ENCODE measurements at regions not wholly inside any gene's neighbourhood (a gene's known extent, or its start where the extent isn't known, plus 50 kb on each side); places are given as distances from the start of the nearest gene placed in this dataset.
"Not testable (repeated sequence)": the region's sequence is repeated elsewhere in the genome, so short reads cannot be mapped to it uniquely, and the experiment has no call there.

DNA sequence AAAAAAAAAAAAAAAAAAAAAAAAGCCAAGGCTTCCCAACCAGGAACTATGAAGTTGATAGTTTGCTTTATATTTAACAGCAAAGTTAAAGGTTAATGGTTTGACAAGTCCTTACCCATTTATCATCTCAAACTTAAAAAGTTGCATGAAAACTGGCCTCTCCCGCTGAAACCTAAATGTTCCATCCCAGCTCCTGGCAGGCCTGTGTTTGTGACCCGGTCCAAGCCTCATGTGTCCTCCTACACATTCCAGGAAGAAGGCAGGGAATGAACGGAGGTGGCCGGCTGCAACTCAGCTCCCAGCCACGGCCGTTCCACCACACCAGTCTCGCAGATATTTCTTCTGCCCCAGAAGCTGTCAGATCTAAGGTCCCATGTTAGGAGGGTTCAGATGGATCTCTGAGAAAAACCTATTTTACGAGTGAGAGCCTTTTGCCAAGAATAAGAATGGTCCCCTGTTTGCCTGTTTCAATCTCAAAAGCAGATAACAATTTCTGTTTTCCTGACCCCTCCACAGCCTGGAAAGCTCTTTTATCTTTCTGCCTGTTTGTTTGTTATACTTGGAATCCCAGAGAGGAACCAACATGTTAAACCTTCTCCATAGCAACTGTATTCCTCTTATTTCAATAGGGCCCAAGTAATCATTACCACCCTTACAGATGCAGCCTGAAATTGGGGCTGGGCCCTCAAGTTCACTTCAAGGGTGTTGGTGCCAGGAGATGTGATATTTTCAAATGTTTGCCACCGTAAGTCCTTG lies 56.5 kb downstream of the KCTD12 start:
- 53 to 67% (median 59%) methylated on average over 9 of the region's 9 CpGs for WGBS, 3 donors
- Histone ChIP-seq H3K9me3 (ENCODE audit: control insufficient read depth in 2 of 2, insufficient read depth in 1 of 2, low read depth in 1 of 2, low read length in 1 of 2) (no peaks in the 10 kb centered on the region), H3K36me3 (ENCODE audit: control insufficient read depth in 3 of 3, insufficient read depth in 2 of 3, low read depth in 1 of 3, low read length in 3 of 3) (no peaks in the 10 kb centered on the region), H3K4me3 (ENCODE audit: low read depth in 1 of 3, low read length in 3 of 3) (no peak overlapping the region), H3K27me3 (ENCODE audit: control insufficient read depth in 3 of 3, insufficient read depth in 3 of 3, low read length in 3 of 3) (no peaks in the 10 kb centered on the region), H3K4me1 (ENCODE audit: control insufficient read depth in 3 of 3, insufficient read depth in 2 of 3, low read depth in 1 of 3, low read length in 2 of 3) (peaks cover 0 to 45% (median 0%) of the 10 kb centered on the region in 3 donors), H3K27ac (ENCODE audit: low read depth in 1 of 3, low read length in 2 of 3) (peak overlapping the region in 1 of 3 donors; percentile 40)
- no peak for FAIRE-seq
- peak in 1 of 2 donors; percentile 58 for DNase-seq

DNA sequence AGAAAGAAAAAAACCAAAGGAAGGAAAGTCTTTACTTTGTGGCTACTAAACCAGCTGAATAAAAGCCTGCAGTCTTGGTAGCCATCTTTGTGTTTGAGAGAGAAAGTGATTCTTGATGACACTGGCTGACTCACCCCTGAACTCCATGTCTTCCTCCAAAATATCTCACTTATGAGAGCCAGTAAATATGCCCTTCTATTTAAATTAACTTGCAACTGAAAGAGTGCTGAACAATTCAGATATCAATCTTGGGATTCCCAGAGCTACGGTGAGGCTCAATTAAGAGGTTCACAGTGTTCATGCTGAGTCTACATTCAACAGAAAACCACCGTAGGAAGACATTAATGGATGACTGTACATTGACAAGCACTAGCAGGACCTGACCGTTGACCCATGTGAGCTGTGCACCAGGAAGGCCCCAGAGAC lies 57.9 kb downstream of the KCTD12 start:
- Histone ChIP-seq H3K36me3 (ENCODE audit: control insufficient read depth in 3 of 3, insufficient read depth in 2 of 3, low read depth in 1 of 3, low read length in 3 of 3) (no peaks in the 10 kb centered on the region), H3K4me1 (ENCODE audit: control insufficient read depth in 3 of 3, insufficient read depth in 2 of 3, low read depth in 1 of 3, low read length in 2 of 3) (peaks cover 0 to 41% (median 0%) of the 10 kb centered on the region in 3 donors), H3K4me3 (ENCODE audit: low read depth in 1 of 3, low read length in 3 of 3) (no peak overlapping the region), H3K27me3 (ENCODE audit: control insufficient read depth in 3 of 3, insufficient read depth in 3 of 3, low read length in 3 of 3) (no peaks in the 10 kb centered on the region), H3K27ac (ENCODE audit: low read depth in 1 of 3, low read length in 2 of 3) (peak overlapping the region in 1 of 3 donors; percentile 31), H3K9me3 (ENCODE audit: control insufficient read depth in 2 of 2, insufficient read depth in 1 of 2, low read depth in 1 of 2, low read length in 1 of 2) (no peaks in the 10 kb centered on the region)
- DNase-seq (no peak), FAIRE-seq (no peak)
- WGBS, 3 donors, result 35 to 49% (median 44%) methylated on average over 3 of the region's 3 CpGs

DNA sequence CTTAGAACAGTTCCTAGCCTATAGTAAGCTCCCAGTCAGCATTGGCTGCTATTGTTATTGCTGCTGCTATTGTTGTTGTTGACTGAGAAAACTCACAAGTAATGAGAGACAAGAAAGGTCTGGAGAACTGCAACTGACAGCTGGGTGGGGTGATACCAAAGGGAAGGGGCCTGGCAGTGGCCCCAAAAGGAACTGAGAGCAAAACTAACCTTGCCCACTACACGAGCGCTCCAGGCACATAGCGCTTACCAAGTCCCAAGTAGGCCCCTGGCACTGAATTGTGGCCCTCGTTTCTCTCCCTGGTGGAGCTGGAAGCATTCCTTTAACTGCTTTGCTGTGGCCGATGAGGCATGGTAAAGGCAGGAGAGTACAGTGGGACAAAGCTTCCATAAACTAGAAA lies 59.7 kb downstream of the KCTD12 start:
- FAIRE-seq (no peak), DNase-seq (no peak)
- Histone ChIP-seq H3K4me3 (ENCODE audit: low read depth in 1 of 3, low read length in 3 of 3) (no peak overlapping the region), H3K36me3 (ENCODE audit: control insufficient read depth in 3 of 3, insufficient read depth in 2 of 3, low read depth in 1 of 3, low read length in 3 of 3) (no peaks in the 10 kb centered on the region), H3K9me3 (ENCODE audit: control insufficient read depth in 2 of 2, insufficient read depth in 1 of 2, low read depth in 1 of 2, low read length in 1 of 2) (no peaks in the 10 kb centered on the region), H3K27ac (ENCODE audit: low read depth in 1 of 3, low read length in 2 of 3) (no peak overlapping the region), H3K4me1 (ENCODE audit: control insufficient read depth in 3 of 3, insufficient read depth in 2 of 3, low read depth in 1 of 3, low read length in 2 of 3) (peaks cover 0 to 24% (median 0%) of the 10 kb centered on the region in 3 donors), H3K27me3 (ENCODE audit: control insufficient read depth in 3 of 3, insufficient read depth in 3 of 3, low read length in 3 of 3) (no peaks in the 10 kb centered on the region)
- WGBS, 3 donors, result 88 to 95% (median 89%) methylated on average over 5 of the region's 5 CpGs

DNA sequence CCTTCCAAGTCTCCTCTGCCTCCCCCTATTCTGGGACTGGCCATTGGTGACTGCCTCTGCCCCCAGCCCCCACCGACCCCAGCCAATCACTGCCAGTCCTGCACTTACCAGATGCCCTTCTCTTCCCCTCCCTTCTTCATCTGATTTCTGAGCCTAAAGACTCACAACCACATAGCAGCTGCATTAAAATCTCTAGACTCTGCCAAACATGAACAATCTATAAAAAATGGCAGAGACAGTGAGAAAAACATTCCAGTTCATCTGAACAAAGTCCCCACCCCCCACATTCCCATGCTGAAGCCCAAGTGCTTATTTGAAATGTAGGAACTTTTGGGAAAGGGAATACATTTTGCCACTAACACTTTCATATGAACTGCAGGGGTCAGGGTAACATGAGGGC lies 60.8 kb downstream of the KCTD12 start:
- DNase-seq (no peak), FAIRE-seq (no peak)
- Histone ChIP-seq H3K36me3 (ENCODE audit: control insufficient read depth in 3 of 3, insufficient read depth in 2 of 3, low read depth in 1 of 3, low read length in 3 of 3) (no peaks in the 10 kb centered on the region), H3K27me3 (ENCODE audit: control insufficient read depth in 3 of 3, insufficient read depth in 3 of 3, low read length in 3 of 3) (no peaks in the 10 kb centered on the region), H3K4me1 (ENCODE audit: control insufficient read depth in 3 of 3, insufficient read depth in 2 of 3, low read depth in 1 of 3, low read length in 2 of 3) (peaks cover 0 to 18% (median 0%) of the 10 kb centered on the region in 3 donors), H3K9me3 (ENCODE audit: control insufficient read depth in 2 of 2, insufficient read depth in 1 of 2, low read depth in 1 of 2, low read length in 1 of 2) (no peaks in the 10 kb centered on the region), H3K4me3 (ENCODE audit: low read depth in 1 of 3, low read length in 3 of 3) (no peak overlapping the region), H3K27ac (ENCODE audit: low read depth in 1 of 3, low read length in 2 of 3) (no peak overlapping the region)
- 60 to 68% (median 62%) methylated on average over 1 of the region's 1 CpG for WGBS, 3 donors

DNA sequence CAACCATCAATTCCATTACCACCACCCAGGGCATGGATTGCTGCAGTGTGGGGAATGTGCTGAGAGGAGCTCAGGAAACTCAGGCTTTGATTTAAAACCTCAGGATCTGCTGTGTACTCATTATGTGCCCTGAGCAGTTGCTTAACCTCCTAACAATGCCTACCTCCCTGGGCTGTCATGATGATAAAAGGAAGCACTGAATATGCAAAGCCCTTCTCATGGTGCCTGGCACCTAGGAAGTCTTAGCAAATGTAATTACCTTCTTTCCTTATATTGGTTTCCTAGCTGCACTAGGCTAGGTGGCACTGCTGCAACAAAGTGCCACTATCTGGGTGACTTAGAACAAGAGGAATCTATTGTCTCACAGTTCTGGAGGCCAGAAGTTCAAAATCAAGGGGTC lies 62.2 kb downstream of the KCTD12 start:
- H3K36me3 ChIP-seq (ENCODE audit: control insufficient read depth in 3 of 3, insufficient read depth in 2 of 3, low read depth in 1 of 3, low read length in 3 of 3), result no peaks in the 10 kb centered on the region
- FAIRE-seq (no peak), DNase-seq (no peak)
- H3K27ac ChIP-seq (ENCODE audit: low read depth in 1 of 3, low read length in 2 of 3), result no peak overlapping the region
- no peaks in the 10 kb centered on the region for H3K9me3 ChIP-seq (ENCODE audit: control insufficient read depth in 2 of 2, insufficient read depth in 1 of 2, low read depth in 1 of 2, low read length in 1 of 2)
- H3K4me3 ChIP-seq (ENCODE audit: low read depth in 1 of 3, low read length in 3 of 3), result no peak overlapping the region
- no peaks in the 10 kb centered on the region for H3K27me3 ChIP-seq (ENCODE audit: control insufficient read depth in 3 of 3, insufficient read depth in 3 of 3, low read length in 3 of 3)
- peaks cover 0 to 8% (median 0%) of the 10 kb centered on the region in 3 donors for H3K4me1 ChIP-seq (ENCODE audit: control insufficient read depth in 3 of 3, insufficient read depth in 2 of 3, low read depth in 1 of 3, low read length in 2 of 3)

DNA sequence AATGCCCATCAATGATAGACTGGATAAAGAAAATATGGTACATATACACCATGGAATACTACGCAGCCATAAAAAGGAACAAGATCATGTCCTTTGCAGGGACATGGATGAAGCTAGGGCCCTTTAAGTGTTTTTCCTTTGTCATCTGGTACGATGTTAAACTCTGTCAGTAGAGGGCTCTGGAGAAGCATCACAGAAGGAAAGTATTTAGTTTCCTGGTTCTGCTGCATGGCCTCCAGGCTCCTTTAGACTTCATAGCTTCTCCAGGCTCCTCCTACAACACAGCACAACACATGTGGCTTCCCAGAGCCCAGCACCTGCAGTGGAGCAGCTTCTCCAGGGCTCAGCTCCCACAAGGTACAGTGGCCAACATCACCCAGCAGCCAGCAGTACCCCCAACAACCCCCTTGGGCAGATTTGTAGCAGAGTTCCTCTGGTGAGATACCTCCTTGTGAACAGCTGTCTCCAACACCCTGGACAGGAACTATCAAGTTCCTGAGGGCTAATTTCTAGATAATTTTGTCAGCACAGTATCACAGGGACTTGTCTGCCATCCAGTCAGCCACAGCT lies 63.4 kb downstream of the KCTD12 start:
- Histone ChIP-seq H3K36me3 (ENCODE audit: control insufficient read depth in 3 of 3, insufficient read depth in 2 of 3, low read depth in 1 of 3, low read length in 3 of 3) (no peaks in the 10 kb centered on the region), H3K4me3 (ENCODE audit: low read depth in 1 of 3, low read length in 3 of 3) (no peak overlapping the region)
- peak; percentile 34 to 62 for DNase-seq

DNA sequence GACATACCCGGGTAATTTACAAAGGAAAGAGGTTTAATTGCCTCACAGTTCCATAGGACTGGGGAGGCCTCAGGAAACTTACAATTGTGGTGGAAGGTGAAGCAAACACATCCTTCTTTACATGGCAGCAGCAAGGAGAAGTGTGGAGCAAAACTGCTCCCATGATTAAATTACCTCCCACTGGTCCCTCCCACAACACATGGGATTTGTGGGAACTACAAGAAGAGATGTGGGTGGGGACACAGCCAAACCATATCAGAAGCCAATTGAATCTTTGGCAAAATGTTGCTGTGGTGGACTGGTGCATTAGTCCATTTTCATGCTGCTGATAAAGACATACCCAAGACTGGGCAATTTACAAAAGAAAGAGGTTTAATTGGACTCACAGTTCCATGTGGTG lies 65.0 kb downstream of the KCTD12 start:
- WGBS, 3 donors, result 74 to 77% (median 75%) methylated on average over 1 of the region's 1 CpG
- FAIRE-seq; H3K9me3 ChIP-seq (ENCODE audit: control insufficient read depth in 2 of 2, insufficient read depth in 1 of 2, low read depth in 1 of 2, low read length in 1 of 2); H3K36me3 ChIP-seq (ENCODE audit: control insufficient read depth in 3 of 3, insufficient read depth in 2 of 3, low read depth in 1 of 3, low read length in 3 of 3); DNase-seq; H3K27me3 ChIP-seq (ENCODE audit: control insufficient read depth in 3 of 3, insufficient read depth in 3 of 3, low read length in 3 of 3); H3K4me1 ChIP-seq (ENCODE audit: control insufficient read depth in 3 of 3, insufficient read depth in 2 of 3, low read depth in 1 of 3, low read length in 2 of 3); H3K4me3 ChIP-seq (ENCODE audit: low read depth in 1 of 3, low read length in 3 of 3); H3K27ac ChIP-seq (ENCODE audit: low read depth in 1 of 3, low read length in 2 of 3): not testable (repeated sequence)

More for the DNA sequence above, 63.4 kb downstream of the KCTD12 start:
- WGBS, 3 donors, result 58 to 68% (median 61%) methylated on average over 2 of the region's 2 CpGs
- FAIRE-seq, result no peak
- H3K27me3 ChIP-seq (ENCODE audit: control insufficient read depth in 3 of 3, insufficient read depth in 3 of 3, low read length in 3 of 3), result no peaks in the 10 kb centered on the region
- no peaks in the 10 kb centered on the region for H3K9me3 ChIP-seq (ENCODE audit: control insufficient read depth in 2 of 2, insufficient read depth in 1 of 2, low read depth in 1 of 2, low read length in 1 of 2)
- H3K27ac ChIP-seq (ENCODE audit: low read depth in 1 of 3, low read length in 2 of 3), result no peak overlapping the region
- no peaks in the 10 kb centered on the region for H3K4me1 ChIP-seq (ENCODE audit: control insufficient read depth in 3 of 3, insufficient read depth in 2 of 3, low read depth in 1 of 3, low read length in 2 of 3)

DNA sequence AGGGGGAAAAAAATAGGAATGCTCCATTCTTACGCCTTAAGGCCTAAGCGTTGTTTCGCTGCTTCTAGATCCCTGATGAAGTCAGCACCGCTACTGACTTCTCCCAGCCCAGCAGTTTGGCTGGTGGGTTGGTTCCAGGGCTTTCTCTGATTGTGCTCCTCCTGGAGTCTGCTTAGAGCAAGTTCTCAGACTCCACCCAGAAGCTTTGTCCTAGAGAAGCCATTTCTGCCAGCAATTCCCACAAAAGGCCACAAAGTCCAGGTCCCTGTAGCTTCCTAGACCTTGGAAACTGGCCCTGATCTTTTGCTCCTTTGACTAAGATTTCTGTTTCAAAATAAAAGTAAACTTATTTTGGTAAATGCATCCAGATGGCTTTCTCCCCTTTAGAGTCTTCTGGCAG lies 65.4 kb downstream of the KCTD12 start:
- Histone ChIP-seq H3K36me3 (ENCODE audit: control insufficient read depth in 3 of 3, insufficient read depth in 2 of 3, low read depth in 1 of 3, low read length in 3 of 3) (no peaks in the 10 kb centered on the region), H3K9me3 (ENCODE audit: control insufficient read depth in 2 of 2, insufficient read depth in 1 of 2, low read depth in 1 of 2, low read length in 1 of 2) (no peaks in the 10 kb centered on the region), H3K4me3 (ENCODE audit: low read depth in 1 of 3, low read length in 3 of 3) (no peak overlapping the region), H3K27ac (ENCODE audit: low read depth in 1 of 3, low read length in 2 of 3) (no peak overlapping the region), H3K27me3 (ENCODE audit: control insufficient read depth in 3 of 3, insufficient read depth in 3 of 3, low read length in 3 of 3) (no peaks in the 10 kb centered on the region), H3K4me1 (ENCODE audit: control insufficient read depth in 3 of 3, insufficient read depth in 2 of 3, low read depth in 1 of 3, low read length in 2 of 3) (no peaks in the 10 kb centered on the region)
- FAIRE-seq, result no peak
- no peak for DNase-seq
- WGBS, 3 donors, result 92 to 93% (median 93%) methylated on average over 4 of the region's 4 CpGs

Measured in small intestine (tissue), 7 donors.